Panc1 (cell line): ENCODE measurements at regions not wholly inside any gene's neighbourhood (a gene's known extent, or its start where the extent isn't known, plus 50 kb on each side); places are given as distances from the start of the nearest gene placed in this dataset.

Experiments used
- REST ChIP-seq, 2 experiments: IDR thresholded peaks; 2 replicates each; pipeline ENCODE4 v1.6.1; 2011 to 2012; ENCODE audit warnings: low read depth in 2 of 2, control low read depth in 1 of 2, low read length in 1 of 2, mild to moderate bottlenecking in 1 of 2, moderate library complexity in 1 of 2; ENCODE audit not compliant: insufficient read depth in 1 of 2
- TF ChIP-seq, protein P1 (sequence below): fragments of 450-650 bp; IDR thresholded peaks from 2 replicates; pipeline ENCODE4 v1.5.1; 2017; ENCODE audit warnings: mild to moderate bottlenecking

- TF ChIP-seq, protein P1, sequence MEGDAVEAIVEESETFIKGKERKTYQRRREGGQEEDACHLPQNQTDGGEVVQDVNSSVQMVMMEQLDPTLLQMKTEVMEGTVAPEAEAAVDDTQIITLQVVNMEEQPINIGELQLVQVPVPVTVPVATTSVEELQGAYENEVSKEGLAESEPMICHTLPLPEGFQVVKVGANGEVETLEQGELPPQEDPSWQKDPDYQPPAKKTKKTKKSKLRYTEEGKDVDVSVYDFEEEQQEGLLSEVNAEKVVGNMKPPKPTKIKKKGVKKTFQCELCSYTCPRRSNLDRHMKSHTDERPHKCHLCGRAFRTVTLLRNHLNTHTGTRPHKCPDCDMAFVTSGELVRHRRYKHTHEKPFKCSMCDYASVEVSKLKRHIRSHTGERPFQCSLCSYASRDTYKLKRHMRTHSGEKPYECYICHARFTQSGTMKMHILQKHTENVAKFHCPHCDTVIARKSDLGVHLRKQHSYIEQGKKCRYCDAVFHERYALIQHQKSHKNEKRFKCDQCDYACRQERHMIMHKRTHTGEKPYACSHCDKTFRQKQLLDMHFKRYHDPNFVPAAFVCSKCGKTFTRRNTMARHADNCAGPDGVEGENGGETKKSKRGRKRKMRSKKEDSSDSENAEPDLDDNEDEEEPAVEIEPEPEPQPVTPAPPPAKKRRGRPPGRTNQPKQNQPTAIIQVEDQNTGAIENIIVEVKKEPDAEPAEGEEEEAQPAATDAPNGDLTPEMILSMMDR, result no peak
- TF ChIP-seq REST (IDR thresholded peaks at IDR 0.05; ENCODE audit: insufficient read depth in 1 of 2, low read depth in 2 of 2, low read length in 1 of 2), result no peak
Measured at GRCh38 chr1:30234091-30234490, 489.3 kb downstream of the MATN1 start.
